ENCODE measurements at regions not wholly inside any gene's neighbourhood (a gene's known extent, or its start where the extent isn't known, plus 50 kb on each side); places are given as distances from the start of the nearest gene placed in this dataset.

DNA sequence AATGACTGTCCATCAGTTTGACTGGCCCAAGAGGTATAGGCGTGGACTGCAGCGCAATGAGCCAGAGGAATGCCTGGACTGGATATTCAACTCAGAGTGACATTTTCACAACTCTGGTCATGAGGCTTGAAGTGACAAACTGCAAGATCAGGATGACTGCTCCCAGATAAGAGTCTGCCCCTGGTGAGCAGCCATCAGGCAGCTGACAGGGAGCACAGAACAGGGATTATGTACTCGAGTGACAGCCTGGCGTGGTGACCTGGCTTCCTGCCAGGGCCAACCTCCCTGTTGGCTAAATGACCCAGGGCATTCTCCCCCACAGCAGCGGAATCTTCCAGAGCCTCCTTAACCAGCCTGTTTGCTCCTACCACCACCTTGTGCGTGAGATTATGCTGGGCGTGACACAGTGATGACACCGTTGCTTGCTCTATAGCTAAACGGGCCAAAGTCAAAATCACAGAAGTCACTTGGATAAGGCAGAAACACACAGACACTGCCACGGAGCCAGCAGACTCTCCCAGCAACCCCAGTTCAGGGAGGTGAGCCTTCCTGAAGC is 209.1 kb upstream of the JARID2 start:
- TF ChIP-seq, protein P1, sequence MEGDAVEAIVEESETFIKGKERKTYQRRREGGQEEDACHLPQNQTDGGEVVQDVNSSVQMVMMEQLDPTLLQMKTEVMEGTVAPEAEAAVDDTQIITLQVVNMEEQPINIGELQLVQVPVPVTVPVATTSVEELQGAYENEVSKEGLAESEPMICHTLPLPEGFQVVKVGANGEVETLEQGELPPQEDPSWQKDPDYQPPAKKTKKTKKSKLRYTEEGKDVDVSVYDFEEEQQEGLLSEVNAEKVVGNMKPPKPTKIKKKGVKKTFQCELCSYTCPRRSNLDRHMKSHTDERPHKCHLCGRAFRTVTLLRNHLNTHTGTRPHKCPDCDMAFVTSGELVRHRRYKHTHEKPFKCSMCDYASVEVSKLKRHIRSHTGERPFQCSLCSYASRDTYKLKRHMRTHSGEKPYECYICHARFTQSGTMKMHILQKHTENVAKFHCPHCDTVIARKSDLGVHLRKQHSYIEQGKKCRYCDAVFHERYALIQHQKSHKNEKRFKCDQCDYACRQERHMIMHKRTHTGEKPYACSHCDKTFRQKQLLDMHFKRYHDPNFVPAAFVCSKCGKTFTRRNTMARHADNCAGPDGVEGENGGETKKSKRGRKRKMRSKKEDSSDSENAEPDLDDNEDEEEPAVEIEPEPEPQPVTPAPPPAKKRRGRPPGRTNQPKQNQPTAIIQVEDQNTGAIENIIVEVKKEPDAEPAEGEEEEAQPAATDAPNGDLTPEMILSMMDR (conservative IDR thresholded peaks at IDR 0.05), result no peak
- no peak for TF ChIP-seq EZH2 (IDR thresholded peaks at IDR 0.05; ENCODE audit: low read depth)
